HG03066 (cell line): ENCODE measurements at regions not wholly inside any gene's neighbourhood (a gene's known extent, or its start where the extent isn't known, plus 50 kb on each side); places are given as distances from the start of the nearest gene placed in this dataset.

Source experiments
- ATAC-seq: cut with Tn5 transposase; IDR thresholded peaks from one replicate; pipeline ENCODE4 v1.9.1; 2021; ENCODE audit warnings: low read depth; ENCODE audit not compliant: unreplicated experiment

GRCh38 chr9:38287420-38287985 lies 105.0 kb upstream of the ALDH1B1 start:
- ATAC-seq = no peak

GRCh38 chr9:38286766-38287165 lies 105.7 kb upstream of the ALDH1B1 start:
- ATAC-seq = no peak

- no peak for ATAC-seq
These were observed 106.1 kb upstream of the ALDH1B1 start for GRCh38 chr9:38286357-38286756.

GRCh38 chr9:38285236-38285635 lies 107.3 kb upstream of the ALDH1B1 start:
- ATAC-seq = no peak

GRCh38 chr9:38284588-38285051 lies 107.9 kb upstream of the ALDH1B1 start:
- ATAC-seq = no peak

GRCh38 chr9:38284039-38284575 lies 108.4 kb upstream of the ALDH1B1 start:
- ATAC-seq = no peak

- no peak for ATAC-seq
These were observed 109.7 kb upstream of the ALDH1B1 start for GRCh38 chr9:38282756-38283155.

- ATAC-seq = no peak
These were observed 110.6 kb upstream of the ALDH1B1 start for GRCh38 chr9:38281917-38282316.

GRCh38 chr9:38281196-38281595 lies 111.3 kb upstream of the ALDH1B1 start:
- no peak for ATAC-seq

GRCh38 chr9:38280251-38280800 lies 112.2 kb upstream of the ALDH1B1 start:
- no peak for ATAC-seq

- ATAC-seq = no peak
These were observed 113.4 kb upstream of the ALDH1B1 start for GRCh38 chr9:38278931-38279679.

GRCh38 chr9:38278457-38278856 lies 114.0 kb upstream of the ALDH1B1 start:
- ATAC-seq = no peak

- no peak for ATAC-seq
These were observed 114.8 kb upstream of the ALDH1B1 start for GRCh38 chr9:38277601-38278200.

- no peak for ATAC-seq
These were observed 115.6 kb upstream of the ALDH1B1 start for GRCh38 chr9:38276771-38277439.

GRCh38 chr9:38274800-38275199 lies 117.7 kb upstream of the ALDH1B1 start:
- ATAC-seq = no peak

GRCh38 chr9:38272710-38273109 lies 119.8 kb upstream of the ALDH1B1 start:
- no peak for ATAC-seq

- ATAC-seq = no peak
These were observed 120.7 kb upstream of the ALDH1B1 start for GRCh38 chr9:38271666-38272241.

GRCh38 chr9:38269775-38270174 lies 122.7 kb upstream of the ALDH1B1 start:
- ATAC-seq = no peak

- no peak for ATAC-seq
These were observed 129.0 kb upstream of the ALDH1B1 start for GRCh38 chr9:38263532-38263931.

- ATAC-seq = no peak
These were observed 132.8 kb upstream of the ALDH1B1 start for GRCh38 chr9:38259519-38260218.
